GM12864 (cell line): ENCODE measurements at regions not wholly inside any gene's neighbourhood (a gene's known extent, or its start where the extent isn't known, plus 50 kb on each side); places are given as distances from the start of the nearest gene placed in this dataset.

Source experiments
- DNase-seq: peaks from one replicate; pipeline ENCODE4 v3.0.0-alpha.2; 2011; ENCODE audit warnings: low read depth
- H3K4me3 ChIP-seq: 2 replicates; pipeline ENCODE4 v1.5.1; 2011; ENCODE audit warnings: mild to moderate bottlenecking, low read depth, low read length, control low read depth
- CTCF ChIP-seq: IDR thresholded peaks from 2 replicates; pipeline ENCODE4 v1.5.1; 2011; ENCODE audit warnings: low read depth, mild to moderate bottlenecking, moderate library complexity, low read length, control low read depth, inconsistent platforms; ENCODE audit errors: missing control alignments

GRCh38 chr5:23024470-23024869 lies 171.3 kb upstream of the CDH12 start:
- DNase-seq, result no peak
- no peak overlapping the region for H3K4me3 ChIP-seq
- no peak for TF ChIP-seq CTCF

GRCh38 chr5:23014825-23015224 lies 161.7 kb upstream of the CDH12 start:
- H3K4me3 ChIP-seq, result no peak overlapping the region
- TF ChIP-seq CTCF, result no peak
- DNase-seq, result no peak

- no peak for DNase-seq
- H3K4me3 ChIP-seq, result no peak overlapping the region
- no peak for TF ChIP-seq CTCF
Measured at GRCh38 chr5:23014266-23014665, 161.1 kb upstream of the CDH12 start.

- DNase-seq, result no peak
- no peak for TF ChIP-seq CTCF
- H3K4me3 ChIP-seq, result no peak overlapping the region
Measured at GRCh38 chr5:23013395-23013998, 160.4 kb upstream of the CDH12 start.

- no peak overlapping the region for H3K4me3 ChIP-seq
- no peak for DNase-seq
- TF ChIP-seq CTCF, result no peak
Measured at GRCh38 chr5:23012842-23013241, 159.7 kb upstream of the CDH12 start.

- TF ChIP-seq CTCF, result no peak
- no peak overlapping the region for H3K4me3 ChIP-seq
- DNase-seq, result no peak
Measured at GRCh38 chr5:23007762-23008161, 154.6 kb upstream of the CDH12 start.

- no peak for TF ChIP-seq CTCF
- DNase-seq, result no peak
Measured at GRCh38 chr5:23007236-23007635, 154.1 kb upstream of the CDH12 start.

More at GRCh38 chr5:23007236-23007635, 154.1 kb upstream of the CDH12 start:
- no peak overlapping the region for H3K4me3 ChIP-seq
